ENCODE measurements at regions not wholly inside any gene's neighbourhood (a gene's known extent, or its start where the extent isn't known, plus 50 kb on each side); places are given as distances from the start of the nearest gene placed in this dataset.
A peak's percentile ranks its signal among the peaks of the same experiment; 100 is the strongest.
"Not testable (repeated sequence)": the region's sequence is repeated elsewhere in the genome, so short reads cannot be mapped to it uniquely, and the experiment has no call there.

DNA sequence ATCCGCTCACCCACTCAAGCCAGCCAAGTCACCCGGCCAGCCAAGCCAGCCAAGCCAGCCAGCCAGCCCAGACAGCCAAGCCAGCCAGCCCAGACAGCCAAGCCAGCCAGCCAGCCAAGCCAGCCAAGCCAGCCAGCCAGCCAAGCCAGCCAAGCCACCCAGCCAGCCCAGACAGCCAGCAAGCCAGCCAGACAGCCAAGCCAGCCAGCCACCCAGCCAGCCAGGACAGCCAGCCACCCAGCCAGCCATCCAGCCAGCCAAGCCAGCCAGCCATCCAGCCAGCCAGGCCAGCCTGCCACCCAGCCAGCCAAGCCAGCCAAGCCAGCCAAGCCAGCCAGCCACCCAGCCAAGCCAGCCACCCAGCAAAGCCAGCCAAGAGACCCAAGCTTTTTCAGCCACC lies 316.8 kb upstream of the PLGLB2 start:
- DNase-seq (ENCODE audit: low read depth in 2 of 2), result not testable (repeated sequence)

DNA sequence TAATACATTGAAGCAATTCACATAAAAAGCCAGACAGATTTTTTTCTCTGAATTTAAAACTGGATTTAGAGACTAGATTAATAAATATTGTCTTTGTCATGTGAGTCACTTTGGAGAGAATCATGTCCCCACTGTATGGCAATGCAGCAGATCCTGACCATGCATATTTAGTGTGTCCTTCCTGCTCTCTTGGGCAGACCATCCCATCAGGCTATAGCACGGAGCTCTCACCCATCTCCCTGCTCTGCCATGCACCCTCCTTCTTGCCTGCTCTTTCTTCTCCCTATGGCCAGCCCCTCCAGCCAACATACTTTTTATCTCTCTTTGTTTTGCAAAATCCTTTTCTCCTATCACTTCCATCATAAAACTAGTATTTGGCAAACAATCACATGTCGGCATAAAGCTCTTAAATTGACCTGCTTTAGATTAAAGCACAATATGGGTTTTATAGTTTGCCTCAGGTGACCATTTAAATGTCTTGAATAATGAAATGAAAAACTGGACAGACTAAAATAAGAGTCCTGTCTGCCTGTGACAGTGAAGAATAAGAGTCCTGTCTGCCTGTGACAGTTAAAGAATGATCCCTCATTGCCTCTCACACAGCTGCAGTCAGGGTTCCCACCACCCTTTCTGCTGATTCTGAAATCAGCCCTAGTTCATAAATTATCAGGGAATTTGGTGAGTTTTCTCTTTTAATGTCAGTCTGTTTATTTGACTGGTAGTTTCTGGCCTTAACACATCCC lies 315.0 kb upstream of the PLGLB2 start:
- not testable (repeated sequence) for DNase-seq (ENCODE audit: low read depth in 2 of 2)

DNA sequence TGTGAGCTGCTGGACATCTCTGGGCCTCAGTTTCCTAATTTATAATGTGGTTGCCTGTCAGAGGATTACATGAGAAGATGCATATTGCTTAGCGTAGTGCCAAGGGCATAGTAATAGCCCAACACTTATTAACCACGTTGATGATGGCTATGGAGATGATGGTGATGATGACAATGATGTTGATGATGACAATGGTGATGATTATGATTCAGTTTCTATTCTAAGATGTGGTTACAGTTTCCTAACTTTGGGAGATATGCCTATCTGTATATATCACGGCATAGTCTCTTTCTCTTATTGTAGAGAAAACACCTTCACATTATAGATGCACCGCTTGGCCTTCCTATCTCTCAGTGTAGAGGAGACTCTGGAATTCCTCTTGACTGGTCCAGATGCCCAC lies 311.9 kb upstream of the PLGLB2 start:
- not testable (repeated sequence) for DNase-seq (ENCODE audit: low read depth in 2 of 2)

DNA sequence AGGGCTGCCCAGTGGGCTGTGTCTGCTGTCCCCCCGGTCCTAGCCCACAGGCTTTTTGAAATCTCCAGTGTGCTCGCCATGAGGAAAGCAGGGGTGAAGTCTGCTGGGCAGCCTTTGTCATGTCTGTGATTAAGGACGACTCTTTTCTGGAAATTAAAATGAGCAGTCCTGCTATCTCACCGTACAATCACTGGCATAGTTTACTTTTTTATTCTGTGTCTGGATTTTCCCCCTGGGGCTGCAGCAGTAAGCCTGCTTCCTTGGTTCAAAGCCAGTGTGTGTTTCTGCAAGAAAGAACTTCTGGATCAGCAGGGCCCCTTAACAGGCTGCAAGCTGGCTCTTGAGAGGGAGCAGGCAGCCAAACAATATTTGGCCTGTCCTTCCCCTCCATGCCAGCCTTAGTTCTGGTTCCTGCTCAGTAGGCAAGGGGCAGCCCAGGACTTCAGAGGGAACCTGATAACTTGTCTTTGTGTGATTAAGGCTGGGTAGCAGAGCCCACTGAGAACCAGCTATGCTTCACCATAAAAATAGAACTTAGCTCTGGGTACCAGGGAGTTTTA lies 310.1 kb upstream of the PLGLB2 start:
- not testable (repeated sequence) for DNase-seq (ENCODE audit: low read depth in 2 of 2)

DNA sequence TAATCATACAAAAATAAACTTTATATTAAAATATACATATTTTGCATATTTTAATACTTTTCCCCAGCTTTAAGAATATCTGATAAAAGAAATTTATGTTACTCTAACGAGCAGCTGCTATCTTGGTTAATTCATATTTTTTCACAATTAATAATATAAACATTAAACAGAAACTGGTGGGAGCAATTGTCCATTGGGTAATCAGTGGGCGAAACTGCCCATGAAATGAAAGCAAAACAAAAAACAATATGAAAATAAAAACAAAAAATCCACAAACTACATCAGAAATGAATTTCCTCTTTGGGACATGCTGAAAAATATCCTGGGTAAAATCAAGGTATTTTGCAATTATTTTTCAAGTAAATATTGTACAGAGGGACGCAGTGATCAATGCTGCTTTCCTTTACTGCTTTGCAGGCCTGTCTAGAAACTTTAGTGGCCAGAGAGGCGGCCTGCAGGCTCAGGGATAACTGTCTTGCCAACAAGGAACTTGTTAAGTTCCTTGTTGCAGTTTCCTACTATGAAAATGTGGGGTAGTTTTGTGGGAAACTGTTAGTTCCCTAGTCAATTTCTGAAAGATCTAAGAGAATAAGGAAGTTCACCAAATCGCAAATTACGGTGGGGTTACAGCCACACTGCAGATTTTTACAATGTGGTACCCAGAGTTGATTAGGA lies 309.0 kb upstream of the PLGLB2 start:
- DNase-seq (ENCODE audit: low read depth in 2 of 2), result not testable (repeated sequence)

DNA sequence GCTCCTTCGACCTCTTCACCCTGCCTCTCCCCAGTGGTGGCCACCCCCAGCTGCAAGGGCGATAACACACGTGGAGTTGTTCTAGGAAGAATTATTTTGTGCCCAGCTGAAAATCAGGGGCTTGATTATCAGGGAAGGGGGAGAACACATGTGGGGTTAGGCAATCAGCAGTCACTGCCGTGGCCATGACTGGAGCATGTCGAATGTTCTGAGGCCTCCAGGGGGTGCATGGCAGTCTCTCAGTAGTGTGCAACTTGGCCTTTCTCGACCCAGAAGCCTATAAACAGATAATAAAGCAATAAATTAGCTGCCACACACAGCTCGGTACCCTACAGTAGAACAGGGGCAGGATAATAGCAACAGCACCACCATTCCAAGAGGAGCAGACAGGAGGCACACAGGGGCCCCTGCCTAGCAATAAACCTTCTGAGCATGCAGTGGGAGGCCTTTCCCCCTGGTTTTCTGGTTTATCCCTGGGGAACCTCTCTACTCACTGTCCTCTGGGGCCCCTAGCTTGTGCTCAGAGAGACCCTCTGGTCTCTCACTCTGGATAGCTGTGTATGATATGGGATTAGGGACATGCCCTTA lies 308.2 kb upstream of the PLGLB2 start:
- not testable (repeated sequence) for DNase-seq (ENCODE audit: low read depth in 2 of 2)

DNA sequence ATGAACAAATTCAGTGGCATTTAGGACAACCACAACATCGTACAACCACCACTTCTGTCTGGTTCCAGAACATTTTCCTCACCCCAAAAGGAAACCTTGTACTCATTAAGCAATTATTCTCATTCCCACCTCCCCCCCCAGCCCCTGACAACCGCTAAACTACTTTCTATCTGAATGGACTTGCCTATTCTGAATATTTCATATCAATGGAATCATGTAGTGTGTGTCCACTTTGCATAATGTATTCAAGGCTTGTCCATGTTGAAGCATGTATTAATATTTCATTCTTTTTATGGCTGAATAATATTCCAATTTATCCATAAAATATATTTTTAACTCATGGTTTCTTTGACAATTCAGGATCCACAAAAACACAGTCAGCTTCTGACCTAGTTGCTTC lies 307.2 kb upstream of the PLGLB2 start:
- DNase-seq (ENCODE audit: low read depth in 2 of 2), result not testable (repeated sequence)

DNA sequence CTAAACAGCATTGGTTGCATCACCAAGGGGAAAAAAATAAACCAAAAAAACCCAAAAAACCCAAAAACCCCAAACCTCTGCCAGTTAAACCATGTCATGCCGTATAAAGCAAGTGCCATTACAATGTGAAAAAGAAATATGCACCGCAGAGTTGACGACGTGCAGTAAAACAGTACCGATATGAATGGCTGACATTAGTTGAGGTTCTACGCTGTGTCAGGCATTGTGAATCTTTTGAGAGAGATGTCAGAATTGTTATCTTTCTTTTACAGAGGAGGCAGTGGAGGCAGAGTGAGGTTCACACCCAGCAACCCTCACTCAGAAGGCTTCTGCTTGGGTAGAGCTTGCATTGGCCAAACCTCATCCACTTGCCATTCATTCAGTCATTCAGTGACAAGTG lies 306.5 kb upstream of the PLGLB2 start:
- DNase-seq (ENCODE audit: low read depth in 2 of 2), result not testable (repeated sequence)

DNA sequence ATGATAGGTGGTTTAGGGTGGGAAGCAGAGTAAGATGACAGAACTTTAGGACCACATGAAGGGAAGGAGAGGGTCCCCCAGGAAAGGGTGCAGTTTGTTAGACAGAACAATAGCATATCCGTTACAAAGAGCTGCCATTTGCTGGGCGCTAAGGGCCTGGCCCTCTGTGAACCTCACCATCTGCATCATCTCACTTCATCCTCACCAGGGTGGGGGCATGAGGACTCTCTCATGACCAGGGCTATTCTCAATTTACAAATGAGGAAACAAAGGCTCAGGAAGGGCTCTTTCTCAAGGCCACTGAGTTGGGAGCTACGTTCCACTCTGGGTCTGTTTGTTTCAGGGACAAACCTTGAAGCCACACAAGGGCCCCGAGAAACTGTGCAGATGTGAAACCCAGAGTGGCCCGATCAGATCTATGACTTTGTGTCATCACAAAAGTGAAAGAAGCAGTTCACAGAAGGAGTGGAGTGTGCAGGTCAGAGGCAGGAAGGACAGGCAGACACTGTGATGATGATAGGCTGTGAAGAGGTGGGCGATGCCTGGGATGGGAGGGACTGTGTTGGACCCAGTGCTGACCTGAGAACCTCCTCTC lies 304.8 kb upstream of the PLGLB2 start:
- DNase-seq (ENCODE audit: low read depth in 2 of 2), result not testable (repeated sequence)

DNA sequence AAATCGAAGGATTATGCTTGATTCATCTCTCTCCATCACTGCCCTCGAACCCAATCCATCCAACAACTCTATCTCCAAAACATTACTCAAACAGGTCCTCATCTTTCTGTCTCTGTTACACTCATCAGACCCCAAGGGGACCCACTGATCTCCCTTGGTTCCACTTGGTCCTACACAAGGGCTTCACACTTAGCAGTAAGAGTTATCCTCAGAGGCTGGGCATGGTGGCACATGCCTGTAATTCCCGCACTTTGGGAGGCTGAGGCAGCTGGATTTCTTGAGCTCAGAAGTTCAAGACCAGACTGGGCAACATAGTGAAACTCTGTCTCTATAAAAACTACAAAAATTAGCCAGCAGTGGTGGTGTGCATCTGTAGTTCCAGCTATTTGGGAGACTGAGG lies 302.9 kb upstream of the PLGLB2 start:
- not testable (repeated sequence) for DNase-seq (ENCODE audit: low read depth in 2 of 2)

DNA sequence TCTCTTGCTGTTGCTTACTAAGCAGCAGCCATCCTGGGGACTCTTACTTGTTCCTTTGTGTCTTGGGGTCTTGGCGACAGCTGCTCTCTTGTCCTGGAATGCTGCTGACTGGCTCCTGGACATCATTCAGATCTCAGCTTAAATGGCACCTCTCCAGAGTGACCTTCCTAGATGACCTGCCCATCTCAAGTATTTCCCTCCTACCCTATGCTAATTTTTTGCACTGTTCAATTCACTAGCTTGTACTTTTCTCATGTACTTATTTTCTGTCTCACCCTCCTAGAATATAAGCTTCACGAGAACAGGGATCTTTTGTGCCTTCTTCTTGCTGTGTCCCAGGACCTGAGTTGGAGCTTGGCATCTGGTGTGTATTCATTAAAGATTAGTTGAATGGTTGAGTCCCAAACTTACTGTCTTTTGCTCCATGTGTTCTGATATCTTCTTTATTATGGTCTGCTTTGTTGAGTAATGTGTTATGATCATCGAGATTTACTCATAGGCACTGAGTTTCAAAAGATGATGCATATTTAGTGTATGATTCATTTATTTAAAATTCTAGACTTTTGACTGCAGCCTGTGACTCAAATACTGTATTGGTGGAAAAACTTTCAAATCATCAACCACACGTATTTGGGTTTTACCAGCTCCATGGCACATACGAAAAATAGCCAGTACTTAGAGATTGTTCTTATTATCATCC lies 302.1 kb upstream of the PLGLB2 start:
- not testable (repeated sequence) for DNase-seq (ENCODE audit: low read depth in 2 of 2)

DNA sequence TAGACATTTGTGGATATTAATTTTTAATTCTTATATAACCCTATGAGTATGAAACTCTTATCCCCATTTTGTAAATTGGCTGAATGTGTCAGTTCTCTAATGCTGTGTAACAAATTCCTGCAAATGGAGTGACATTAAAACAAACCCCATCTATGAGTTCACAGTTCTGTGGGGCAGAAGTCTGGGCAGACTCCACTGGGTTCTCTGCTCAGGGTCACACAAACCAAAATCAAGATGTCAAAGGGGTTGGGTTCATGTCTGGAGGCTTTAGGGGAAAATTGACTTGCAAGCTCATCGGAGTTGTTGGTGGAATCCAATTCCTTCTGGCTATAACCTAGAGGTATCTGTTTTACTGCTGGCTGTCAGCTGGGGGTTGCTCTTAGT lies 301.6 kb upstream of the PLGLB2 start:
- DNase-seq (ENCODE audit: low read depth in 2 of 2), result not testable (repeated sequence)

DNA sequence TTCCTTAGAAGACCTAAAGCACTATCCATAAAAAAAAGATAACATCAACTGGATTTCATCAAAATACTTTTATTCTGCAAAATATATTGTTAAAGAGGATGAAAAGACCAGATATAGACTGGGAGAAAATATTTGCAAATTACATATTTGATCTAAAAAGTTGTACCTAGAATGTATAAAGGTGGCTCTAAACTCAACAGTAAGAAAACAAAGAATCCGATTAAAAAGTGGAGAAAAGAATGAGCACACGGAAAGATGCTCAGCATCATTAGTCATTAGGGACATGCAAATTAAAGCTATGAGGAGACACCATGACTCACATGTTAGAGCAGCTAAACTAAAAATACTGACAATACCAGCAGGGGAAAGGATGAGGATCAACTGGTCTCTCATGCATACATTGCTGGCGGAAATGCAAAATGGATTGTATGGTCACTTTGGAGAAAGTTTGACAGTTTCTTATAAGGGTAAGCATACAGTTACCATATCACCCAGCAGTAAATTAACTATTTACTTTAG lies 298.4 kb upstream of the PLGLB2 start:
- DNase-seq (ENCODE audit: low read depth in 2 of 2), result not testable (repeated sequence)

DNA sequence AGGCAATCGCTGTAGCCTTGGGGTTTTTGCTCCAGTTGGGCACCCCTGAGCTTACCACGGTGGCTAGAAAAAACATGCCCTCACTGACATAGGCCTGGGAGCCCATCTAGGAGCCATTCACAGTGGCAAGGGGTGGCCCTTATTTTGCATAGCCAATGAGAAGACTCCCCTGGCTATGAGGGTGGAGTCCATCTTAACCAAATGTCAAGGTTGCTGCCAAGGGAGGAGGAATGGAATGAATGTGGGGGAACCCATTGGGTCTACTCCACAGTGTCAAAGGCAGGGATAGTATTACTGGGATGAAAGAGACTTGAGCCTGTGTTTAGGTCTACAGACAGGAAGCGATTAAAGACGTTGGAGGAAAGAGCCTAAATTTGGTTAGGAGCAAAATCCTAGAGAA lies 295.7 kb upstream of the PLGLB2 start:
- not testable (repeated sequence) for DNase-seq (ENCODE audit: low read depth in 2 of 2)

DNA sequence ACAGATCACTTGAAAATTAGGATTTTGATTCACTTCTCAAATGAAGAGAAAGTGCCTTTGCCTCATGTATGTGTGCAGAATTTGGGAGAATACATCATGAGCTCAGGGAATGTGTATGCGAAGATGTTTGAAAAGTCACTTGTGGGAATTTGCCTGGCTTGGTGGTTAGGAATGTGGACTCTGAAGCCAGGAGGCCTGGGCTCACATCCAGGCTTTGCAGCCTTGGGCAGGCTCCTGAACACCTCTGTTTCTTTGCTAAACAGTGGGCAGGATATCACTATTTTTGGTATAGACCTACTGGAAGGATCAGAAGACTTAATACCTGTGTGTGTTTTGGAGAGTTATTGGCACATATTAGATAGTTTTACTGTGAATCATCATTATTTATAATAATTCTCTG lies 295.0 kb upstream of the PLGLB2 start:
- DNase-seq (ENCODE audit: low read depth in 2 of 2), result peak; percentile 61 to 64

DNA sequence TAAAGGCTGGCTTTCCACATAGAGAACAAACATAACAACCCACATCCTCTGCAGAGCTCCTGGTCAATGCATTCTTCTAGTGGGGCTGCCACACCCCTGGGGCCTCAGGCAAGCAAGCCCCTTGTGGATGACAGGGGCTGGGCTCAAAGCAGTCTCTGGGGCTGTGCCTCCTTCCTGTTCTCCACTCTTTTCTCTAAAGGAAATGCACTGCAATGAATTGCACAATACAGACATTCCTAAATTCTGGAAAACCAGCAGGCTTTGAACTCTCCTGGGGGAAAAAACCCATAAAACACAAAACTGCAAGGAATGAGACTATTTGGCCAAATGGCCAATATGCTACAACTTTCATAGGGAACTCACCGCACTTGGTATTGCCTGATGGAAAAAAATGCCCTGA lies 293.9 kb upstream of the PLGLB2 start:
- peak; percentile 88 to 89 for DNase-seq (ENCODE audit: low read depth in 2 of 2)

DNA sequence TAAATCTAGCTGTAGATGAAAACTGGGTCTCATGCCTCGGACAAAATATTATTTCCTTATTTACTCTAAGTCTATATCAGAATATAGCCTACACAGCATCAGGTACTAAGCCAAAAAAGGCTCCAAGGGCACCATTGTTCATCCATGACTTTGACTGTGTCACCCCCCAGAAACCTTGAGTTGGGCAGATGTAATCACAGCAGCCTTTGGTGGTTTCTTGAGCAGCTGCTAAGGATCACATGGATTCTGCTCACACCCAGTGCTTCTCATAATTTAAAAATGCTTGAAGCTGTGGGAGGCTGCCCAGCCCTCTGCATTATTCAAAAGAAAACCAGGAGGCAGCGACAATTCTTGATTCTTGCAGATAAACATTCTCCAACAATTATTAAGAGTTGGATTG lies 293.5 kb upstream of the PLGLB2 start:
- peak; percentile 37 to 40 for DNase-seq (ENCODE audit: low read depth in 2 of 2)

DNA sequence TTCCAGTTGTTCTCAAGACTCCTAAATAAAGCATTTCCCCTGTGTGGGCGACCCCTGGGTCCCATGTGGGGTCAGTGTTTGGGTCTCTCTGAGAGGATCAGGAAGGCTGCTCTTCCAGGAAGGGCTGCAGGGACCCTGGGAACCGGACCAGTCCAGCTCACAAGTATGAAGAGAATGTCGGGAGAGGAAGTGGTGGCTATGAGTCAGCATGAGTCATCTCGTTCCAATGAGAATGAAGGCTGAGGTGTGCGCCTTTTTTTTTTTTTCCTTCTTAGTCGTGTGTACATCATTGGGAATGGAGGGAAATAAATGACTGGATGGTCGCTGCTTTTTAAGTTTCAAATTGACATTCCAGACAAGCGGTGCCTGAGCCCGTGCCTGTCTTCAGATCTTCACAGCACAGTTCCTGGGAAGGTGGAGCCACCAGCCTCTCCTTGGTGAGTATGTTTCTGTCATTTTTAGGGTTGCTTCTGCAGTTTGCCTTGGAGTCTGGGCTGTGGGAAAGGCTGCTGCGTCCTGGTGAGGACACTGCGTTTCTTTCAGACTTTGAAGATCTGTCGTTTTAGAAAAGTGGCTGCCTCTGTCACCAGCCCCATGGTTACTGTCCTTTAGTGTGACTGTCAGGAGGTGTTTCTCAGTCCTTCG lies 292.6 kb upstream of the PLGLB2 start:
- DNase-seq (ENCODE audit: low read depth in 2 of 2), result not testable (repeated sequence)

DNA sequence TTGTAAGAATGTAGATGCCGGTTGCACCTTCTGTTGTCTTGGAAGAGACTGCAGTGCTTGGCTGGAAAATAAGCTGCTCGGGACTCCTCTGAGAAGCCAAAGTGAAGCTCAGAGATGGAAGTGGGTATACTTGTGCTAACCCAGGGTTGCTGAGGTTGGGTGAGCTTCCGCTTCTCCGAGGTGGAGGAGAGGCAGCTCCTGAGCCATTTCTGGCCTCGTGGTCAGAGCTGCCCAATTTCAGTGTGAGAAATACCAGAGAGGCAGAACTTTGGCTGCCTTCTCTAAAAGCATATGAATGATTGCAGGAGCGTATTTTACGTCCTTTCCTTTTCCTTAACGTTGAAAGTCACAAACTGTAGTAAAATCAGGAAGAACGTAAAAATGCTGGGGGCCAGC lies 292.0 kb upstream of the PLGLB2 start:
- not testable (repeated sequence) for DNase-seq (ENCODE audit: low read depth in 2 of 2)

DNA sequence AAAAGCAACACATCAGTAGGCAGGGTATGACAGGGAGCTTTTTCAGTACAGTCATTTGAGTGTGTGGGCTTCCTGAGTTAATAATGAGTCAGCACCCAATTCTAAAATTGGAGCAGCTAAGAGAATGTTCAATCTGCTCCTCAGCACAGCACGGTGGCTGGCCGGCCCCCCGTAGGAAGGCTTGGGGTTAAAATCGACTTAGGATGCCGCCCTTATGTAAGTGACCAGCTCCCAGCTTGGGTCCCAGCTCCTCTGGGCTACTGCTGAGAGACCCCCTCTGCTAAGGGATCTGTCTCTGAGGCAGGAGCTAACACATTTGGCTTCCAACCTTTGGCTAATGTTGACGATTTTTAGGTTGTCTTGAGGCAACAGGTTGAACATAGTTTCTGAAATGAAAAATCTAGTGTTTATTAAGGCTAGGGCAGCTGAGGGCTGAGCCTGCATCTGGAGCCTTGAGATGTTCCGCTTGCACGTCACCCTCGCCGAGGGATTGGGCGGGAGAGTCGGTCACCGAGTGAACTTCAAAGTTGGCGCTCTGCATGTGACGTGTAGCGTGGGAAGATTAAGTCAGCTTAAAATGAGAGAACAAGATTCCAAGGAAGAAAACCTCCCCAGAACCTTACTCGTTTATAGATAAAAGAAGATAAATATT lies 291.3 kb upstream of the PLGLB2 start:
- not testable (repeated sequence) for DNase-seq (ENCODE audit: low read depth in 2 of 2)
